WTC11 (cell line): ENCODE measurements at regions not wholly inside any gene's neighbourhood (a gene's known extent, or its start where the extent isn't known, plus 50 kb on each side); places are given as distances from the start of the nearest gene placed in this dataset.
"Not testable (repeated sequence)": the region's sequence is repeated elsewhere in the genome, so short reads cannot be mapped to it uniquely, and the experiment has no call there.

Experiments
- ATAC-seq: fragments of 200-7000 bp; cut with Tn5 transposase; 2 replicates; pipeline ENCODE4 v1.10.0; 2021; ENCODE audit warnings: mild to moderate bottlenecking, moderate library complexity
- CTCF ChIA-PET: fragments of 300-600 bp; sonication (Branson Sonifier 250); formaldehyde crosslinking; loops from one replicate; lab custom pipeline; 2021; ENCODE audit warnings: antibody characterized with exemption; lab: Charles Lee
- POLR2A ChIA-PET: fragments of 350-600 bp; sonication (Branson Sonifier 250); formaldehyde crosslinking; loops from one replicate; lab custom pipeline; 2021; ENCODE audit warnings: antibody characterized with exemption; lab: Charles Lee
- DNase-seq: peaks from one replicate; pipeline ENCODE4 v3.0.0; 2021; ENCODE audit warnings: low spot score
- H3K27ac Mint-ChIP-seq: 2 replicates; pipeline ENCODE4 v1.8.0; 2021; ENCODE audit warnings: mixed read lengths
- H3K27me3 Mint-ChIP-seq: 2 replicates; pipeline ENCODE4 v1.8.0; 2021; ENCODE audit warnings: low read depth, mild to moderate bottlenecking, moderate library complexity, mixed read lengths
- H3K36me3 Mint-ChIP-seq: 2 replicates; pipeline ENCODE4 v1.8.0; 2021; ENCODE audit warnings: mixed read lengths
- H3K4me1 Mint-ChIP-seq: 2 replicates; pipeline ENCODE4 v1.8.0; 2022; ENCODE audit warnings: mixed read lengths
- H3K4me3 Mint-ChIP-seq: 2 replicates; pipeline ENCODE4 v1.8.0; 2021; ENCODE audit warnings: mild to moderate bottlenecking, moderate library complexity, mixed read lengths
- H3K9me3 Mint-ChIP-seq: 2 replicates; pipeline ENCODE4 v1.8.0; 2021; ENCODE audit warnings: mixed read lengths
- CBFB ChIP-seq: sonication (generic); formaldehyde crosslinking; IDR thresholded peaks from 2 replicates; pipeline ENCODE4 v1.8.1; 2022; ENCODE audit warnings: mild to moderate bottlenecking, low read depth, missing genetic modification reagents
- E2F5 ChIP-seq: sonication (generic); formaldehyde crosslinking; IDR thresholded peaks from 2 replicates; pipeline ENCODE4 v1.8.1; 2022; ENCODE audit warnings: mild to moderate bottlenecking, moderate library complexity, missing genetic modification reagents
- FOXK1 ChIP-seq: sonication (generic); formaldehyde crosslinking; IDR thresholded peaks from 2 replicates; pipeline ENCODE4 v1.8.0; 2022; ENCODE audit warnings: mild to moderate bottlenecking, moderate library complexity, missing genetic modification reagents
- FOXP1 ChIP-seq: sonication (generic); formaldehyde crosslinking; IDR thresholded peaks from 2 replicates; pipeline ENCODE4 v1.8.0; 2022; ENCODE audit warnings: missing genetic modification reagents, mild to moderate bottlenecking, moderate library complexity, borderline replicate concordance
- IRF1 ChIP-seq: sonication (generic); formaldehyde crosslinking; IDR thresholded peaks from 2 replicates; pipeline ENCODE4 v1.8.0; 2023; ENCODE audit warnings: missing genetic modification reagents
- KAT7 ChIP-seq: sonication (generic); formaldehyde crosslinking; IDR thresholded peaks from 2 replicates; pipeline ENCODE4 v1.8.1; 2023; ENCODE audit warnings: missing genetic modification reagents, mild to moderate bottlenecking, borderline replicate concordance
- MAX ChIP-seq: sonication (generic); formaldehyde crosslinking; IDR thresholded peaks from 2 replicates; pipeline ENCODE4 v1.8.0; 2022; ENCODE audit warnings: mild to moderate bottlenecking, missing genetic modification reagents
- RORB ChIP-seq: fragments of 250-450 bp; sonication (Bioruptor Pico); IDR thresholded peaks from 2 replicates; pipeline ENCODE4 v1.9.0; 2021; ENCODE audit warnings: mild to moderate bottlenecking
- ZNF219 ChIP-seq: sonication (generic); formaldehyde crosslinking; IDR thresholded peaks from 2 replicates; pipeline ENCODE4 v1.8.0; 2023; ENCODE audit warnings: missing genetic modification reagents, mild to moderate bottlenecking, borderline replicate concordance
- ZNF281 ChIP-seq: sonication (generic); formaldehyde crosslinking; IDR thresholded peaks from 2 replicates; pipeline ENCODE4 v1.8.0; 2023; ENCODE audit warnings: mild to moderate bottlenecking, missing genetic modification reagents
- ZNF425 ChIP-seq: fragments of 250-450 bp; sonication (Bioruptor Pico); conservative IDR thresholded peaks from 2 replicates; pipeline ENCODE4 v1.9.0; 2021; ENCODE audit warnings: mild to moderate bottlenecking
- ZNF532 ChIP-seq: fragments of 250-450 bp; sonication (Bioruptor Pico); IDR thresholded peaks from 2 replicates; pipeline ENCODE4 v1.9.0; 2021; ENCODE audit warnings: mild to moderate bottlenecking, borderline replicate concordance
- TF ChIP-seq, protein P1 (sequence below): sonication (generic); formaldehyde crosslinking; IDR thresholded peaks from 2 replicates; pipeline ENCODE4 v1.8.1; 2023; ENCODE audit warnings: mild to moderate bottlenecking, missing genetic modification reagents, borderline replicate concordance

DNA sequence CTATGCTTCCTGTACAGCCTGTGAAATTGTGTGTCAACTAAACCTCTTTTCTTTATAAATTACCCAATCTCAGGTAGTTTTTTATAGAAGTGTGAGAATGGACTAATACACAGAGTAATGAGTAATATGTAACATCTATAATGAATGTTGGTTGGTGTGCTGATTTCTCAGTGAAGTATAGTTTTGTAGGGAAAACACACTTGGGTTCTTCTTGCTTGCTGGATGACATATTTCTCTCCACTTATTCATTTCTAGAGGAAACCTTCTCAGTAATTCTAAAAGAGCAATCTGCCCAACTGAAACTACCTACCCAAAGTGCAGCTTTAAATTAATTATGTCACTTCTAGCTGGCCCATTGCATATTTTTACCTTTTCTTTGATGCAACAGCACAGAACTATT is 81.1 kb upstream of the RORB start:
- no peaks in the 10 kb centered on the region for H3K27me3 Mint-ChIP-seq
- ChIA-PET CTCF (no interaction called here), POLR2A (no interaction called here)
- ATAC-seq, result no peak
- H3K4me3 Mint-ChIP-seq, result no peak overlapping the region
- DNase-seq, result no peak
- H3K27ac Mint-ChIP-seq, result no peak overlapping the region
- TF ChIP-seq E2F5 (CRISPR knock-in tag), result no peak
- no peak for TF ChIP-seq RORB (CRISPR knock-in tag)
- no peak for TF ChIP-seq MAX (CRISPR knock-in tag)
- peaks cover 16% of the 10 kb centered on the region for H3K4me1 Mint-ChIP-seq
- H3K36me3 Mint-ChIP-seq, result no peaks in the 10 kb centered on the region
- peaks cover 3% of the 10 kb centered on the region; the same call in 1 of the 2 replicates for H3K9me3 Mint-ChIP-seq

DNA sequence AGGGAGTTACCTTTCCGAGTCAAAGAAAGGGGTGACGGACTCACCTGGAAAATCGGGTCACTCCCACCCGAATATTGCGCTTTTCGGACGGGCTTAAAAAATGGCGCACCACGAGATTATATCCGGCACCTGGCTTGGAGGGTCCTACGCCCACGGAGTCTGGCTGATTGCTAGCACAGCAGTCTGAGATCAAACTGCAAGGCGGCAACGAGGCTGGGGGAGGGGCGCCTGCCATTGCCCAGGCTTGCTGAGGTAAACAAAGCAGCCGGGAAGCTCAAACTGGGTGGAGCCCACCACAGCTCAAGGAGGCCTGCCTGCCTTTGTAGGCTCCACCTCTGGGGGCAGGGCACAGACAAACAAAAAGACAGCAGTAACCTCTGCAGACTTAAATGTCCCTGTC is 72.6 kb upstream of the RORB start:
- peak overlapping the region; percentile 12; the same call in 1 of the 2 replicates for H3K27ac Mint-ChIP-seq
- peak; percentile 51 for DNase-seq
- ATAC-seq, CTCF ChIA-PET, POLR2A ChIA-PET, H3K27me3 Mint-ChIP-seq, H3K36me3 Mint-ChIP-seq: not testable (repeated sequence)
- TF ChIP-seq ZNF532 (CRISPR knock-in tag), result peak; percentile 38; the same call in 1 of the 2 replicates
- peak; percentile 51; the same call in 1 of the 2 replicates for TF ChIP-seq ZNF281
- TF ChIP-seq FOXK1 (CRISPR knock-in tag), result peak; percentile 68; the same call in 1 of the 2 replicates
- peak overlapping the region; percentile 61 for H3K4me3 Mint-ChIP-seq
- peaks cover 12% of the 10 kb centered on the region for H3K9me3 Mint-ChIP-seq
- peaks cover 31% of the 10 kb centered on the region for H3K4me1 Mint-ChIP-seq

DNA sequence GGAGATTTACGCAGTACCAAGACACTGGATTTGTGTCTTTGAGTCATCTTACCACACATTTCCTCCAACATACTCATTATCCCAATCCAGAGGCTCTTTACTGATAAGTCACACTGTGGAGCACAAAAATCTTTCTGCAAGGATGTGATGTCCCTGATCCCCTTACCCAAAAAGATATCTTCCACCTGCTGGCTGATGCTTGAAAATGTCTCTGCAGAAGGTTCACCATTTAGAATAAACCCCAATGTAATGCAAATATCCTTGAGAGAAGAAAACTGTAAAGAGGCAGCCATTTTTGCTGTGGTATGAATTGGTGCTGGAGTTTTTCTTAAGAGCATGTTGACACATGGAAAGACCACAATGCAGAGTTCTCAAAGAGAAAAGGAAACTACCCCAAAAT is 65.7 kb upstream of the RORB start:
- Mint-ChIP-seq H3K27me3 (no peaks in the 10 kb centered on the region), H3K9me3 (no peaks in the 10 kb centered on the region), H3K27ac (no peak overlapping the region; the same call in 1 of the 2 replicates), H3K36me3 (no peaks in the 10 kb centered on the region), H3K4me1 (peaks cover 7% of the 10 kb centered on the region), H3K4me3 (no peak overlapping the region)
- POLR2A ChIA-PET, result no interaction called here
- CTCF ChIA-PET, result no interaction called here
- DNase-seq (no peak), ATAC-seq (peak; percentile 65)
- TF ChIP-seq FOXP1 (CRISPR knock-in tag), result no peak
- no peak for TF ChIP-seq RORB (CRISPR knock-in tag)
- TF ChIP-seq KAT7 (CRISPR knock-in tag), result no peak
- TF ChIP-seq, protein P1, sequence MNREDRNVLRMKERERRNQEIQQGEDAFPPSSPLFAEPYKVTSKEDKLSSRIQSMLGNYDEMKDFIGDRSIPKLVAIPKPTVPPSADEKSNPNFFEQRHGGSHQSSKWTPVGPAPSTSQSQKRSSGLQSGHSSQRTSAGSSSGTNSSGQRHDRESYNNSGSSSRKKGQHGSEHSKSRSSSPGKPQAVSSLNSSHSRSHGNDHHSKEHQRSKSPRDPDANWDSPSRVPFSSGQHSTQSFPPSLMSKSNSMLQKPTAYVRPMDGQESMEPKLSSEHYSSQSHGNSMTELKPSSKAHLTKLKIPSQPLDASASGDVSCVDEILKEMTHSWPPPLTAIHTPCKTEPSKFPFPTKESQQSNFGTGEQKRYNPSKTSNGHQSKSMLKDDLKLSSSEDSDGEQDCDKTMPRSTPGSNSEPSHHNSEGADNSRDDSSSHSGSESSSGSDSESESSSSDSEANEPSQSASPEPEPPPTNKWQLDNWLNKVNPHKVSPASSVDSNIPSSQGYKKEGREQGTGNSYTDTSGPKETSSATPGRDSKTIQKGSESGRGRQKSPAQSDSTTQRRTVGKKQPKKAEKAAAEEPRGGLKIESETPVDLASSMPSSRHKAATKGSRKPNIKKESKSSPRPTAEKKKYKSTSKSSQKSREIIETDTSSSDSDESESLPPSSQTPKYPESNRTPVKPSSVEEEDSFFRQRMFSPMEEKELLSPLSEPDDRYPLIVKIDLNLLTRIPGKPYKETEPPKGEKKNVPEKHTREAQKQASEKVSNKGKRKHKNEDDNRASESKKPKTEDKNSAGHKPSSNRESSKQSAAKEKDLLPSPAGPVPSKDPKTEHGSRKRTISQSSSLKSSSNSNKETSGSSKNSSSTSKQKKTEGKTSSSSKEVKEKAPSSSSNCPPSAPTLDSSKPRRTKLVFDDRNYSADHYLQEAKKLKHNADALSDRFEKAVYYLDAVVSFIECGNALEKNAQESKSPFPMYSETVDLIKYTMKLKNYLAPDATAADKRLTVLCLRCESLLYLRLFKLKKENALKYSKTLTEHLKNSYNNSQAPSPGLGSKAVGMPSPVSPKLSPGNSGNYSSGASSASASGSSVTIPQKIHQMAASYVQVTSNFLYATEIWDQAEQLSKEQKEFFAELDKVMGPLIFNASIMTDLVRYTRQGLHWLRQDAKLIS (CRISPR knock-in tag), result no peak
- no peak for TF ChIP-seq CBFB (CRISPR knock-in tag)
- no peak for TF ChIP-seq IRF1 (CRISPR knock-in tag)
- TF ChIP-seq ZNF425 (CRISPR knock-in tag), result no peak
- TF ChIP-seq ZNF219, result no peak
